H9 (cell line): ENCODE measurements at regions not wholly inside any gene's neighbourhood (a gene's known extent, or its start where the extent isn't known, plus 50 kb on each side); places are given as distances from the start of the nearest gene placed in this dataset.

Experiments used
- DNase-seq: peaks from one replicate; pipeline ENCODE4 v3.0.0-alpha.2; 2017
- H2AFZ ChIP-seq: one replicate; pipeline ENCODE4 v1.6.1; 2013; ENCODE audit warnings: mild to moderate bottlenecking, low read length, control low read depth, moderate library complexity
- H2AK5ac ChIP-seq: 2 replicates; pipeline ENCODE4 v1.6.1; 2013; ENCODE audit warnings: low read length, control low read depth, mixed read lengths; ENCODE audit not compliant: insufficient read length
- H2BK120ac ChIP-seq: one replicate; pipeline ENCODE4 v1.6.1; 2013; ENCODE audit warnings: low read depth, mild to moderate bottlenecking, low read length, control low read depth, inconsistent platforms; ENCODE audit not compliant: poor library complexity, severe bottlenecking
- H2BK12ac ChIP-seq: 2 replicates; pipeline ENCODE4 v1.6.1; 2013; ENCODE audit warnings: low read length, control low read depth, mixed read lengths, low read depth; ENCODE audit not compliant: insufficient read length
- H2BK15ac ChIP-seq: 2 replicates; pipeline ENCODE4 v1.6.1; 2013; ENCODE audit warnings: low read depth, low read length, control low read depth
- H2BK20ac ChIP-seq: one replicate; pipeline ENCODE4 v1.6.1; 2013; ENCODE audit warnings: low read depth, mild to moderate bottlenecking, low read length, control low read depth, inconsistent platforms; ENCODE audit not compliant: poor library complexity, severe bottlenecking
- H2BK5ac ChIP-seq: 2 replicates; pipeline ENCODE4 v1.6.1; 2013; ENCODE audit warnings: low read length, control low read depth, mixed read lengths; ENCODE audit not compliant: insufficient read length
- H3K14ac ChIP-seq: 2 replicates; pipeline ENCODE4 v1.6.1; 2013; ENCODE audit warnings: low read length, control low read depth; ENCODE audit not compliant: insufficient read depth
- H3K18ac ChIP-seq: 2 replicates; pipeline ENCODE4 v1.6.1; 2013; ENCODE audit warnings: low read depth, mild to moderate bottlenecking, mixed read lengths, low read length, control low read depth; ENCODE audit not compliant: insufficient read length
- H3K23ac ChIP-seq: 2 replicates; pipeline ENCODE4 v1.6.1; 2013; ENCODE audit warnings: low read length, control low read depth, mixed read lengths, low read depth; ENCODE audit not compliant: insufficient read length
- H3K23me2 ChIP-seq: 2 replicates; pipeline ENCODE4 v1.6.1; 2013; ENCODE audit warnings: low read depth, mild to moderate bottlenecking, mixed read lengths, low read length, control low read depth; ENCODE audit not compliant: insufficient read length, poor library complexity, severe bottlenecking
- H3K27ac ChIP-seq: 2 replicates; pipeline ENCODE4 v1.5.1; 2013; ENCODE audit warnings: low read length, control low read depth, mixed read lengths, low read depth; ENCODE audit not compliant: insufficient read length
- H3K27me3 ChIP-seq: 2 replicates; pipeline ENCODE4 v1.6.1; 2013; ENCODE audit warnings: low read length, control low read depth, inconsistent platforms; ENCODE audit not compliant: insufficient read depth
- H3K4ac ChIP-seq: 2 replicates; pipeline ENCODE4 v1.6.1; 2013; ENCODE audit warnings: low read depth, mild to moderate bottlenecking, control low read depth, inconsistent platforms, low read length, moderate library complexity
- H3K4me1 ChIP-seq: 2 replicates; pipeline ENCODE4 v1.6.1; 2013; ENCODE audit warnings: low read length, control low read depth, inconsistent platforms; ENCODE audit not compliant: insufficient read depth
- H3K4me2 ChIP-seq: 2 replicates; pipeline ENCODE4 v1.6.1; 2013; ENCODE audit warnings: low read length, control low read depth, mixed read lengths; ENCODE audit not compliant: insufficient read length, insufficient read depth
- H3K56ac ChIP-seq: 2 replicates; pipeline ENCODE4 v1.6.1; 2013; ENCODE audit warnings: low read depth, mild to moderate bottlenecking, mixed read lengths, low read length, control low read depth; ENCODE audit not compliant: insufficient read length
- H3K79me1 ChIP-seq: 2 replicates; pipeline ENCODE4 v1.6.1; 2013; ENCODE audit warnings: low read depth, mild to moderate bottlenecking, moderate library complexity, low read length, control low read depth, inconsistent platforms; ENCODE audit not compliant: insufficient read depth, poor library complexity, severe bottlenecking
- H3K79me2 ChIP-seq: 2 replicates; pipeline ENCODE4 v1.6.1; 2013; ENCODE audit warnings: low read length, control low read depth, inconsistent platforms; ENCODE audit not compliant: insufficient read depth
- H3K9ac ChIP-seq: 2 replicates; pipeline ENCODE4 v1.6.1; 2013; ENCODE audit warnings: low read length, control low read depth, mixed read lengths; ENCODE audit not compliant: insufficient read length; ENCODE audit errors: extremely low read depth
- H3K9me3 ChIP-seq: one replicate; pipeline ENCODE4 v1.6.1; 2013; ENCODE audit warnings: low read depth, low read length, inconsistent platforms; ENCODE audit not compliant: control insufficient read depth
- H3T11ph ChIP-seq: one replicate; pipeline ENCODE4 v1.6.1; 2013; ENCODE audit warnings: mild to moderate bottlenecking, low read length, control low read depth, inconsistent platforms
- H4K20me1 ChIP-seq: one replicate; pipeline ENCODE4 v1.6.1; 2013; ENCODE audit not compliant: control insufficient read depth, insufficient read length, insufficient read depth
- H4K5ac ChIP-seq: 2 replicates; pipeline ENCODE4 v1.6.1; 2013; ENCODE audit warnings: low read depth, mild to moderate bottlenecking, mixed read lengths, low read length, control low read depth; ENCODE audit not compliant: insufficient read length
- H4K8ac ChIP-seq: replicated peaks from 2 replicates; pipeline ENCODE4 v1.6.1; 2013; ENCODE audit warnings: low read length, control low read depth, mixed read lengths, low read depth; ENCODE audit not compliant: insufficient read length
- H4K91ac ChIP-seq: 2 replicates; pipeline ENCODE4 v1.6.1; 2013; ENCODE audit warnings: low read depth, mild to moderate bottlenecking, moderate library complexity, mixed read lengths, low read length, control low read depth; ENCODE audit not compliant: insufficient read length
- H3K27ac Mint-ChIP-seq, 3 experiments: 2 replicates in 2 of 3; 3 replicates in 1 of 3; pipeline ENCODE4 v1.8.0; 2020 to 2021; ENCODE audit warnings: mixed read lengths in 3 of 3, mild to moderate bottlenecking in 1 of 3, moderate library complexity in 1 of 3
- H3K27me3 Mint-ChIP-seq: 2 replicates; pipeline ENCODE4 v1.8.0; 2021; ENCODE audit warnings: low read depth, mild to moderate bottlenecking, moderate library complexity, mixed read lengths
- H3K36me3 Mint-ChIP-seq, 3 experiments: 2 replicates in 2 of 3; 3 replicates in 1 of 3; pipeline ENCODE4 v1.8.0; 2020 to 2021; ENCODE audit warnings: low read depth in 3 of 3, mixed read lengths in 3 of 3; ENCODE audit not compliant: insufficient read depth in 1 of 3
- H3K4me1 Mint-ChIP-seq, 2 experiments: 2 replicates each; pipeline ENCODE4 v1.8.0; 2020; ENCODE audit warnings: mixed read lengths in 2 of 2
- H3K4me3 Mint-ChIP-seq, 2 experiments: 2 replicates in 1 of 2; 3 replicates in 1 of 2; pipeline ENCODE4 v1.8.0; 2020 to 2021; ENCODE audit warnings: mild to moderate bottlenecking in 2 of 2, mixed read lengths in 2 of 2, moderate library complexity in 1 of 2
- H3K9me3 Mint-ChIP-seq, 2 experiments: 2 replicates in 1 of 2; 3 replicates in 1 of 2; pipeline ENCODE4 v1.8.0; 2020; ENCODE audit warnings: mild to moderate bottlenecking in 2 of 2, mixed read lengths in 2 of 2, moderate library complexity in 1 of 2
- CTCF ChIP-seq: fragments of 200-600 bp; sonication (generic); conservative IDR thresholded peaks from 3 replicates; pipeline ENCODE4 v1.8.0; 2021; ENCODE audit warnings: antibody characterized with exemption, mild to moderate bottlenecking

GRCh38 chr2:106642679-106643078, 155.5 kb downstream of the CD8B2 start:
- Histone ChIP-seq H3K14ac (no peak overlapping the region), H4K5ac (no peak overlapping the region), H2BK120ac (no peak overlapping the region), H3K4ac (no peak overlapping the region), H4K91ac (no peak overlapping the region), H2BK12ac (no peak overlapping the region), H3K4me2 (no peak overlapping the region), H3K27ac (no peak overlapping the region), H2BK15ac (no peak overlapping the region), H4K8ac (no peak overlapping the region), H2AFZ (no peak overlapping the region), H3K79me1 (no peaks in the 10 kb centered on the region), H3K4me1 (no peaks in the 10 kb centered on the region), H2BK5ac (no peak overlapping the region), H2BK20ac (no peak overlapping the region), H3K18ac (no peak overlapping the region), H4K20me1 (no peaks in the 10 kb centered on the region), H3K23me2 (no peaks in the 10 kb centered on the region), H3T11ph (no peak overlapping the region), H3K56ac (no peak overlapping the region), H3K27me3 (no peaks in the 10 kb centered on the region), H3K79me2 (no peaks in the 10 kb centered on the region), H3K9me3 (no peaks in the 10 kb centered on the region), H3K23ac (no peak overlapping the region), H3K9ac (no peak overlapping the region), H2AK5ac (no peak overlapping the region)
- Mint-ChIP-seq H3K27me3 (no peaks in the 10 kb centered on the region; the same call in 1 of the 2 replicates), H3K27ac (no peak overlapping the region), H3K9me3 (no peaks in the 10 kb centered on the region), H3K36me3 (no peaks in the 10 kb centered on the region), H3K4me1 (no peaks in the 10 kb centered on the region), H3K4me3 (no peak overlapping the region)
- DNase-seq = no peak
- no peak for TF ChIP-seq CTCF
